GM18499 (cell line): ENCODE measurements at regions not wholly inside any gene's neighbourhood (a gene's known extent, or its start where the extent isn't known, plus 50 kb on each side); places are given as distances from the start of the nearest gene placed in this dataset.

Experiments used
- ATAC-seq: cut with Tn5 transposase; IDR thresholded peaks from one replicate; pipeline ENCODE4 v1.9.1; 2021; ENCODE audit warnings: moderate number of reproducible peaks; ENCODE audit not compliant: insufficient read depth, unreplicated experiment

GRCh38 chr10:118537623-118538022 lies 57.8 kb downstream of the PRLHR start:
- no peak for ATAC-seq

- no peak for ATAC-seq
These were observed 61.3 kb downstream of the PRLHR start for GRCh38 chr10:118534136-118534535.

GRCh38 chr10:118531105-118531852 lies 64.2 kb downstream of the PRLHR start:
- no peak for ATAC-seq

- ATAC-seq: no peak
These were observed 67.0 kb downstream of the PRLHR start for GRCh38 chr10:118528426-118528825.

GRCh38 chr10:118523775-118524174 lies 71.7 kb downstream of the PRLHR start:
- no peak for ATAC-seq

- no peak for ATAC-seq
These were observed 72.5 kb downstream of the PRLHR start for GRCh38 chr10:118522791-118523498.

GRCh38 chr10:118521415-118522117 lies 73.9 kb downstream of the PRLHR start:
- ATAC-seq: no peak

GRCh38 chr10:118520116-118520742 lies 75.2 kb downstream of the PRLHR start:
- ATAC-seq: no peak

GRCh38 chr10:118518095-118518494 lies 77.4 kb downstream of the PRLHR start:
- ATAC-seq: no peak

- no peak for ATAC-seq
These were observed 78.7 kb downstream of the PRLHR start for GRCh38 chr10:118516716-118517115.

GRCh38 chr10:118513174-118513573 lies 82.3 kb downstream of the PRLHR start:
- no peak for ATAC-seq

GRCh38 chr10:118511711-118512110 lies 83.7 kb downstream of the PRLHR start:
- ATAC-seq: no peak

- no peak for ATAC-seq
These were observed 86.6 kb downstream of the PRLHR start for GRCh38 chr10:118508863-118509262.

- no peak for ATAC-seq
These were observed 87.1 kb downstream of the PRLHR start for GRCh38 chr10:118508355-118508754.

GRCh38 chr10:118506671-118507590 lies 88.5 kb downstream of the PRLHR start:
- no peak for ATAC-seq

- ATAC-seq: no peak
These were observed 90.1 kb downstream of the PRLHR start for GRCh38 chr10:118505363-118505762.

- no peak for ATAC-seq
These were observed 90.8 kb downstream of the PRLHR start for GRCh38 chr10:118504467-118505205.

- ATAC-seq: no peak
These were observed 91.4 kb downstream of the PRLHR start for GRCh38 chr10:118504044-118504443.

GRCh38 chr10:118503192-118503591 lies 92.3 kb downstream of the PRLHR start:
- ATAC-seq: no peak
